Tibial nerve (tissue), 4 donors: ENCODE measurements at regions not wholly inside any gene's neighbourhood (a gene's known extent, or its start where the extent isn't known, plus 50 kb on each side); places are given as distances from the start of the nearest gene placed in this dataset.

Experiments used
- DNase-seq, 2 donors: peaks; one replicate each; pipeline ENCODE4 v3.0.0-alpha.2; 2019; ENCODE audit warnings: low spot score in 2 of 2
- H3K27ac ChIP-seq, 4 donors: fragments of 200-600 bp; sonication (generic) in 3 of 4; one replicate each; pipeline ENCODE4 v1.5.1; 2017 to 2019; ENCODE audit warnings: mild to moderate bottlenecking in 1 of 4
- H3K27me3 ChIP-seq, 2 donors: fragments of 200-600 bp; sonication (generic) in 1 of 2; one replicate each; pipeline versions ENCODE4 v1.5.1 to v1.6.0; 2017 to 2019
- H3K36me3 ChIP-seq, 3 donors: fragments of 200-600 bp; sonication (generic); one replicate each; pipeline ENCODE4 v1.5.1; 2018 to 2019
- H3K4me1 ChIP-seq, 4 donors: fragments of 200-600 bp; sonication (generic) in 3 of 4; one replicate each; pipeline ENCODE4 v1.5.1; 2017 to 2019
- H3K4me3 ChIP-seq, 4 donors: fragments of 200-600 bp; sonication (generic) in 3 of 4; one replicate each; pipeline ENCODE4 v1.5.1; 2017 to 2019; ENCODE audit warnings: mild to moderate bottlenecking in 1 of 4, moderate library complexity in 1 of 4
- H3K9me3 ChIP-seq, 4 donors: fragments of 200-600 bp; sonication (generic) in 3 of 4; one replicate each; pipeline ENCODE4 v1.5.1; 2017 to 2019
- EP300 ChIP-seq, 2 donors: sonication (generic); formaldehyde crosslinking; IDR thresholded peaks; one replicate each; pipeline ENCODE4 v1.6.1; 2017; ENCODE audit warnings: antibody characterized with exemption in 2 of 2, mild to moderate bottlenecking in 1 of 2
- POLR2A ChIP-seq, 2 donors: fragments of 450-650 bp; IDR thresholded peaks; one replicate each; pipeline ENCODE4 v1.6.1; 2017; ENCODE audit warnings: antibody characterized with exemption in 2 of 2, mild to moderate bottlenecking in 2 of 2, moderate library complexity in 2 of 2
- WGBS, 2 donors: methylation state at CpG; one replicate each; pipeline ENCODE4 v1.1.5; 2018; 5-methylcytosine and 5-hydroxymethylcytosine counted together
- TF ChIP-seq, protein P1 (sequence below), 5 experiments: fragments of 200-600 bp in 3 of 5; fragments of 450-650 bp in 2 of 5; sonication (generic) in 3 of 5; IDR thresholded peaks; one replicate each; pipeline ENCODE4 v1.5.1; 2016 to 2019; ENCODE audit warnings: antibody characterized with exemption in 5 of 5, mild to moderate bottlenecking in 3 of 5, moderate library complexity in 2 of 5

DNA sequence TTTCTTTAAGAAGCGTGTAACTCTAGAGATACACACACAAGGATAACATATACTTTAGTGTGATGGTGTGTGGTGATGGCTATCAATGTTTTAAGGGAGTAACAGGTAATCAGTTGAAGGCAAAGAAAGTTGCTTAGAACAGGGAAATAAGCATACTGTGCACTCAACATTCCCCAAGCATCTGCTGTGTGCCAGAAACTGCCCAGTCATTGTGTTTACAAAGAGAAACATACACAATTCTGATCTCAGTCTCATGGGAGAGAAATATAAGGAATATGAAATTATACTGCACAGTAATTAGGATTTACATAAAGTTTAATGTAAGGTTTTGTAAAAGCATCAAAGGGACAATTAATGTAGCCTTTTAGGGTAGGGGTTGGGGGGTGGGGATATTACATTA is 224.1 kb upstream of the TYRP1 start:
- no peak for DNase-seq
- H3K4me1 ChIP-seq: no peaks in the 10 kb centered on the region
- no peaks in the 10 kb centered on the region for H3K36me3 ChIP-seq
- 93 to 98% methylated on average over 1 of the region's 1 CpG for WGBS, 2 donors
- H3K27me3 ChIP-seq: no peaks in the 10 kb centered on the region
- no peaks in the 10 kb centered on the region for H3K9me3 ChIP-seq
- H3K4me3 ChIP-seq: no peak overlapping the region
- H3K27ac ChIP-seq: no peak overlapping the region
- TF ChIP-seq, protein P1, sequence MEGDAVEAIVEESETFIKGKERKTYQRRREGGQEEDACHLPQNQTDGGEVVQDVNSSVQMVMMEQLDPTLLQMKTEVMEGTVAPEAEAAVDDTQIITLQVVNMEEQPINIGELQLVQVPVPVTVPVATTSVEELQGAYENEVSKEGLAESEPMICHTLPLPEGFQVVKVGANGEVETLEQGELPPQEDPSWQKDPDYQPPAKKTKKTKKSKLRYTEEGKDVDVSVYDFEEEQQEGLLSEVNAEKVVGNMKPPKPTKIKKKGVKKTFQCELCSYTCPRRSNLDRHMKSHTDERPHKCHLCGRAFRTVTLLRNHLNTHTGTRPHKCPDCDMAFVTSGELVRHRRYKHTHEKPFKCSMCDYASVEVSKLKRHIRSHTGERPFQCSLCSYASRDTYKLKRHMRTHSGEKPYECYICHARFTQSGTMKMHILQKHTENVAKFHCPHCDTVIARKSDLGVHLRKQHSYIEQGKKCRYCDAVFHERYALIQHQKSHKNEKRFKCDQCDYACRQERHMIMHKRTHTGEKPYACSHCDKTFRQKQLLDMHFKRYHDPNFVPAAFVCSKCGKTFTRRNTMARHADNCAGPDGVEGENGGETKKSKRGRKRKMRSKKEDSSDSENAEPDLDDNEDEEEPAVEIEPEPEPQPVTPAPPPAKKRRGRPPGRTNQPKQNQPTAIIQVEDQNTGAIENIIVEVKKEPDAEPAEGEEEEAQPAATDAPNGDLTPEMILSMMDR (IDR thresholded peaks at IDR 0.05): no peak
- TF ChIP-seq EP300 (IDR thresholded peaks at IDR 0.05) (no peak), POLR2A (IDR thresholded peaks at IDR 0.05) (no peak)

DNA sequence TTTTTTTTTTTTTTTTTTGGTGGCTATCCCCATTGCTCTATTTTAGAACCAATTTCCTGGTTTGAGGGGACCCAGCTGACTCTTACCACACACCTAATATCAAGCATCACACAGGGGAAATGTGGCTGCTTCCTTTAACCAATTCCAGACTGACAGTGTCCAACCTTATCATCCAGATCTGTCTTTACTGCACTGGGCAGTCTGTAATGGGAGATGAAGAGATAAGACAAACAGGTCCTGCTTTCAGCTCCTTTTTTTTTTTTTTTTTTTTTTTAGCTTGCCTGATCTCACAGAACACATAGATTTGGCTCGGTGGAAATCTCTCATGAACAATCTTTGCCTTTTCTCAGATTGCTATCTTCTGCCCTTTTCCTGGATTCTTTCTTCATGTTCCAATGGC is 198.8 kb upstream of the TYRP1 start:
- no peak for DNase-seq
- H3K4me3 ChIP-seq: no peak overlapping the region
- H3K36me3 ChIP-seq: no peaks in the 10 kb centered on the region
- no peaks in the 10 kb centered on the region for H3K9me3 ChIP-seq
- H3K27me3 ChIP-seq: no peaks in the 10 kb centered on the region
- 52 to 73% methylated on average over 1 of the region's 1 CpG for WGBS, 2 donors
- TF ChIP-seq, protein P1 (IDR thresholded peaks at IDR 0.05): no peak
- TF ChIP-seq EP300 (IDR thresholded peaks at IDR 0.05) (no peak), POLR2A (IDR thresholded peaks at IDR 0.05) (no peak)
- no peak overlapping the region for H3K27ac ChIP-seq
- no peaks in the 10 kb centered on the region for H3K4me1 ChIP-seq

DNA sequence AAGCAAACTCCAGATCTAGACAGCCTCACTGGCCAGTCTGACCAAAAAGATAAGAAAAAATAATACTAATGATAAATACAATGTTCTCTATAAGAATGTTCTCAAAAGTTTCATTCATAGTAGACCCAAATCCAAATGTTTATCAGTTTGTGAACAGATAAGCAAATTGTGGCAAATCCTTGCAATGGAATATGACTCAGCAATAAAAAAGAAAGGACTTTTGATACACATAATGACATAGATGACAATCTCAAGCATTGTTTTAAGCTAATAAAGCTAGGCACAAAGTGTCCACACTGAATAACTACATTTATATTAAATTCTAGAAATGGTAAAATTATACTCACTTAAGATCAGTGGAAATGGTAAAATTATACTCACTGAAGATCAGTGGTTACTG is 195.4 kb upstream of the TYRP1 start:
- H3K4me1 ChIP-seq: no peaks in the 10 kb centered on the region
- DNase-seq: no peak
- TF ChIP-seq, protein P1 (IDR thresholded peaks at IDR 0.05): no peak
- TF ChIP-seq EP300 (IDR thresholded peaks at IDR 0.05) (no peak), POLR2A (IDR thresholded peaks at IDR 0.05) (no peak)
- H3K4me3 ChIP-seq: no peak overlapping the region
- H3K36me3 ChIP-seq: no peaks in the 10 kb centered on the region
- H3K27ac ChIP-seq: no peak overlapping the region
- H3K27me3 ChIP-seq: no peaks in the 10 kb centered on the region
- H3K9me3 ChIP-seq: no peaks in the 10 kb centered on the region

DNA sequence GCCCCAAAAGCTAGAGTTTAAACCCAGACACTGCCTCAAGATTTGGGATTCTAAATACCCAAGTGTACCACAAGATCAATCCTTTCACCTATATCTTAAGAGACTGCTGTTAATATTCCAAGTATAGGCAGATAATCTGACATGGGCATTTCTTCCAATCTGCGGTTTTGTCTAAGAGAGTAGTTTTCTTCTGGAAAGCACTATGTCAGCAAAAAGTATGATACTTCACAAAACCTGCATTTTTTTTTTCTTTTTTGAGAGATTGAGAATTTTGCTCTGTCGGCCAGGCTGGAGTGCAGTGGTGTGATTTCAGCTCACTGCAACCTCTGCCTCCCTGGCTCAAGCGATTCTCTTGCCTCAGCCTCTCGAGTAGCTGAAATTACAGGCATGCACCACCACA is 190.7 kb upstream of the TYRP1 start:
- Histone ChIP-seq H3K27ac (no peak overlapping the region), H3K27me3 (no peaks in the 10 kb centered on the region), H3K4me1 (no peaks in the 10 kb centered on the region), H3K9me3 (no peaks in the 10 kb centered on the region), H3K36me3 (no peaks in the 10 kb centered on the region), H3K4me3 (no peak overlapping the region)
- DNase-seq: no peak
- 89 to 90% methylated on average over 4 of the region's 4 CpGs for WGBS, 2 donors
- TF ChIP-seq POLR2A (IDR thresholded peaks at IDR 0.05): no peak
- no peak for TF ChIP-seq EP300 (IDR thresholded peaks at IDR 0.05)
- TF ChIP-seq, protein P1 (IDR thresholded peaks at IDR 0.05): no peak

DNA sequence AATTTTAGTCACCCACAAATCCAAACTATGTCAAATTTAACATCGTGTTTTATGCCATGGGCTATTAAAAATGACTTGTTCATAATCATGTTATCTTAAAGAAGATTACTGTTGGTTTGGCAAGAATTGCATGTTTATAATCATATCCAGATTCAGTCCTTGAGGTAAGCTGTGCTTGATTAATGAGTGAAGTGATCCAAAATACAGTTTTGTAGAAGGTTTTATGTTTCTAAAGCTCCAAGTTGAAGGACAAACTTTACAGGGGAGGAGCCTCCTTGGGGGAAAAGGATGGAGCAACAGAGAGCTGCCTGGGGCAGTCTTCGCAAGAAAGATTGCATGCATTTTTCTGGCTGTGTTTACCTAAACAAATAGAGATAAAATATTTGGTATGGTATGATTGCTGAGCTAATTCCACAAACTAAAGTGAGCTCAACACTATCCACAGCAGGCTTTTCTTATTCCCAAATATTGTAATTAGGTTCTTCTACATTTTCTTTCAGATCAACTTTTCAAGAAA is 189.5 kb upstream of the TYRP1 start:
- DNase-seq: no peak
- Histone ChIP-seq H3K4me3 (no peak overlapping the region), H3K27me3 (no peaks in the 10 kb centered on the region), H3K36me3 (no peaks in the 10 kb centered on the region), H3K4me1 (no peaks in the 10 kb centered on the region), H3K9me3 (no peaks in the 10 kb centered on the region), H3K27ac (no peak overlapping the region)
- TF ChIP-seq EP300 (IDR thresholded peaks at IDR 0.05) (no peak), POLR2A (IDR thresholded peaks at IDR 0.05) (no peak)
- TF ChIP-seq, protein P1 (IDR thresholded peaks at IDR 0.05): no peak
- WGBS, 2 donors: 54 to 59% methylated on average over 2 of the region's 2 CpGs
